Astrocyte (in vitro differentiated cells and primary cell): ENCODE measurements at regions not wholly inside any gene's neighbourhood (a gene's known extent, or its start where the extent isn't known, plus 50 kb on each side); places are given as distances from the start of the nearest gene placed in this dataset.

Experiments
- DNase-seq: peaks from one replicate; pipeline ENCODE4 v3.0.0-alpha.2; 2010; ENCODE audit warnings: low read depth
- FAIRE-seq: peaks from 2 replicates; lab custom pipeline; 2011; peaks lifted over from hg19 to GRCh38; lab: Jason Lieb, UNC
- H2AFZ ChIP-seq: 2 replicates; pipeline ENCODE4 v1.6.0; 2012; ENCODE audit warnings: low read depth, low read length, inconsistent platforms
- H3K27ac ChIP-seq: 2 replicates; pipeline ENCODE4 v1.5.1; 2011; ENCODE audit warnings: low read depth, low read length, inconsistent platforms
- H3K27me3 ChIP-seq: 2 replicates; pipeline ENCODE4 v1.6.0; 2011; ENCODE audit warnings: low read length, inconsistent platforms; ENCODE audit not compliant: insufficient read depth
- H3K36me3 ChIP-seq: 2 replicates; pipeline ENCODE4 v1.5.1; 2011; ENCODE audit warnings: low read length, inconsistent platforms; ENCODE audit not compliant: insufficient read depth
- H3K4me1 ChIP-seq: 2 replicates; pipeline ENCODE4 v1.5.1; 2011; ENCODE audit warnings: low read length, inconsistent platforms; ENCODE audit not compliant: insufficient read depth
- H3K4me2 ChIP-seq: 2 replicates; pipeline ENCODE4 v1.6.0; 2012; ENCODE audit warnings: low read length, inconsistent platforms
- H3K4me3 ChIP-seq: 2 replicates; pipeline ENCODE4 v1.5.1; 2011; ENCODE audit warnings: low read depth, mild to moderate bottlenecking, low read length, inconsistent platforms; ENCODE audit not compliant: insufficient read depth
- H3K79me2 ChIP-seq: 2 replicates; pipeline ENCODE4 v1.6.0; 2012; ENCODE audit warnings: mild to moderate bottlenecking, low read length, inconsistent platforms; ENCODE audit not compliant: insufficient read depth
- H3K9ac ChIP-seq: 2 replicates; pipeline ENCODE4 v1.6.0; 2012; ENCODE audit warnings: mild to moderate bottlenecking, low read length, inconsistent platforms
- H3K9me3 ChIP-seq: 2 replicates; pipeline ENCODE4 v1.5.1; 2012; ENCODE audit warnings: low read depth, mild to moderate bottlenecking, low read length, inconsistent platforms; ENCODE audit not compliant: insufficient read depth
- H4K20me1 ChIP-seq: 2 replicates; pipeline ENCODE4 v1.6.0; 2012; ENCODE audit warnings: low read length, inconsistent platforms; ENCODE audit not compliant: insufficient read depth
- H3K27ac Mint-ChIP-seq: one replicate; pipeline ENCODE4 v1.8.0; 2021; ENCODE audit warnings: mild to moderate bottlenecking, mixed read lengths; ENCODE audit not compliant: unreplicated experiment
- H3K27me3 Mint-ChIP-seq: one replicate; pipeline ENCODE4 v1.8.0; 2021; ENCODE audit warnings: low read depth, mixed read lengths; ENCODE audit not compliant: unreplicated experiment
- H3K36me3 Mint-ChIP-seq: one replicate; pipeline ENCODE4 v1.8.0; 2021; ENCODE audit warnings: low read depth, mixed read lengths; ENCODE audit not compliant: unreplicated experiment
- H3K4me1 Mint-ChIP-seq: one replicate; pipeline ENCODE4 v1.8.0; 2021; ENCODE audit warnings: low read depth, mixed read lengths; ENCODE audit not compliant: unreplicated experiment
- H3K4me3 Mint-ChIP-seq: one replicate; pipeline ENCODE4 v1.8.0; 2021; ENCODE audit warnings: mild to moderate bottlenecking, moderate library complexity, mixed read lengths; ENCODE audit not compliant: unreplicated experiment
- H3K9me3 Mint-ChIP-seq: one replicate; pipeline ENCODE4 v1.8.0; 2021; ENCODE audit warnings: mild to moderate bottlenecking, mixed read lengths; ENCODE audit not compliant: unreplicated experiment
- CTCF ChIP-seq: IDR thresholded peaks from 2 replicates; pipeline ENCODE4 v1.5.1; 2011; ENCODE audit warnings: low read depth, mild to moderate bottlenecking, inconsistent platforms, low read length, moderate library complexity; ENCODE audit not compliant: insufficient read depth
- EZH2 ChIP-seq: IDR thresholded peaks from 2 replicates; pipeline ENCODE4 v1.6.1; 2012; ENCODE audit warnings: mild to moderate bottlenecking, low read length, inconsistent platforms; ENCODE audit not compliant: insufficient read depth

- no peaks in the 10 kb centered on the region for H3K9me3 Mint-ChIP-seq
- Histone ChIP-seq H3K4me1 (peaks cover 6% of the 10 kb centered on the region), H4K20me1 (no peaks in the 10 kb centered on the region), H3K27me3 (no peaks in the 10 kb centered on the region), H3K4me3 (no peak overlapping the region), H2AFZ (no peak overlapping the region), H3K9me3 (no peaks in the 10 kb centered on the region), H3K27ac (no peak overlapping the region), H3K9ac (no peak overlapping the region), H3K4me2 (no peak overlapping the region), H3K79me2 (no peaks in the 10 kb centered on the region), H3K36me3 (no peaks in the 10 kb centered on the region)
- H3K27me3 Mint-ChIP-seq, result no peaks in the 10 kb centered on the region
- TF ChIP-seq CTCF (no peak), EZH2 (no peak)
- H3K27ac Mint-ChIP-seq, result peak overlapping the region; percentile 16
- H3K4me3 Mint-ChIP-seq, result no peak overlapping the region
- H3K4me1 Mint-ChIP-seq, result peaks cover 40% of the 10 kb centered on the region
- no peaks in the 10 kb centered on the region for H3K36me3 Mint-ChIP-seq
- no peak for FAIRE-seq
- no peak for DNase-seq
Measured at GRCh38 chr5:68418680-68419079, 203.1 kb downstream of the PIK3R1 start.

- H3K9me3 Mint-ChIP-seq, result no peaks in the 10 kb centered on the region
- Histone ChIP-seq H3K27me3 (no peaks in the 10 kb centered on the region), H3K9me3 (no peaks in the 10 kb centered on the region), H3K4me1 (peaks cover 6% of the 10 kb centered on the region), H4K20me1 (no peaks in the 10 kb centered on the region), H3K4me2 (peak overlapping the region; percentile 1), H2AFZ (no peak overlapping the region), H3K36me3 (no peaks in the 10 kb centered on the region), H3K9ac (no peak overlapping the region), H3K27ac (no peak overlapping the region), H3K4me3 (no peak overlapping the region), H3K79me2 (no peaks in the 10 kb centered on the region)
- FAIRE-seq, result no peak
- peak overlapping the region; percentile 75 for H3K27ac Mint-ChIP-seq
- no peak overlapping the region for H3K4me3 Mint-ChIP-seq
- TF ChIP-seq EZH2 (no peak), CTCF (no peak)
- no peak for DNase-seq
- H3K4me1 Mint-ChIP-seq, result peaks cover 43% of the 10 kb centered on the region
- no peaks in the 10 kb centered on the region for H3K27me3 Mint-ChIP-seq
- H3K36me3 Mint-ChIP-seq, result no peaks in the 10 kb centered on the region
Measured at GRCh38 chr5:68419081-68419636, 203.6 kb downstream of the PIK3R1 start.

- Histone ChIP-seq H2AFZ (peak overlapping the region; percentile 7), H3K79me2 (no peaks in the 10 kb centered on the region), H3K36me3 (no peaks in the 10 kb centered on the region), H3K4me2 (peak overlapping the region; percentile 1), H3K9ac (no peak overlapping the region), H4K20me1 (no peaks in the 10 kb centered on the region), H3K9me3 (no peaks in the 10 kb centered on the region), H3K4me3 (no peak overlapping the region), H3K4me1 (peaks cover 6% of the 10 kb centered on the region), H3K27ac (no peak overlapping the region), H3K27me3 (no peaks in the 10 kb centered on the region)
- DNase-seq, result no peak
- H3K4me1 Mint-ChIP-seq, result peaks cover 46% of the 10 kb centered on the region
- no peaks in the 10 kb centered on the region for H3K9me3 Mint-ChIP-seq
- TF ChIP-seq CTCF (no peak), EZH2 (no peak)
- no peaks in the 10 kb centered on the region for H3K27me3 Mint-ChIP-seq
- H3K4me3 Mint-ChIP-seq, result no peak overlapping the region
- peak overlapping the region; percentile 75 for H3K27ac Mint-ChIP-seq
- H3K36me3 Mint-ChIP-seq, result no peaks in the 10 kb centered on the region
- no peak for FAIRE-seq
Measured at GRCh38 chr5:68419637-68420452, 204.3 kb downstream of the PIK3R1 start.
